NK-92 treated with Interleukin-12 subunit alpha and Interleukin-12 subunit beta, amount 100 ng/mL, for 24 hours (cell line): ENCODE measurements at regions not wholly inside any gene's neighbourhood (a gene's known extent, or its start where the extent isn't known, plus 50 kb on each side); places are given as distances from the start of the nearest gene placed in this dataset.

Experiments
- DNase-seq: peaks from one replicate; lab custom pipeline; 2025; lab: John Stamatoyannopoulos, UW

GRCh38 chr7:25557379-25557917 lies 329.2 kb upstream of the NPVF start:
- DNase-seq = no peak

GRCh38 chr7:25557930-25558329 lies 329.6 kb upstream of the NPVF start:
- no peak for DNase-seq

DNA sequence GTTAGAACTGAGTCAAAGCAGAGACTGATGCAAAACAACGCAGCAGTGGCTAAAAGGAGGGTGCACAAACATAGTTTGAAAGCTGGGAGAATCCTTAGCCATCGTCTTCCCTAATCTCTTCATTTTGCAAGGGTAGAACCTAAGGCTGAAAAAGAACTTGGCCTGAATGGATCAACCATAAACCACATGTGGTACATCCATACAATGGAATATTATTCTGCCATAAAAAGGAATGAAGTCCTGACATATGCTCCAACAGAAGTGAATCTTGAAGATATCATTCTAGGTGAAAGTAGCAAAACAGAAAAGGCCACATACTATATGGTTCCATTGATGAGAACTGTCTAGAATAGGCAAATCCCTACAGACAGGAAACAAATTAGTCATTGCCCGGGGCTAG lies 330.3 kb upstream of the NPVF start:
- no peak for DNase-seq

- DNase-seq = no peak
These were observed 331.5 kb upstream of the NPVF start for GRCh38 chr7:25559581-25560367.

DNA sequence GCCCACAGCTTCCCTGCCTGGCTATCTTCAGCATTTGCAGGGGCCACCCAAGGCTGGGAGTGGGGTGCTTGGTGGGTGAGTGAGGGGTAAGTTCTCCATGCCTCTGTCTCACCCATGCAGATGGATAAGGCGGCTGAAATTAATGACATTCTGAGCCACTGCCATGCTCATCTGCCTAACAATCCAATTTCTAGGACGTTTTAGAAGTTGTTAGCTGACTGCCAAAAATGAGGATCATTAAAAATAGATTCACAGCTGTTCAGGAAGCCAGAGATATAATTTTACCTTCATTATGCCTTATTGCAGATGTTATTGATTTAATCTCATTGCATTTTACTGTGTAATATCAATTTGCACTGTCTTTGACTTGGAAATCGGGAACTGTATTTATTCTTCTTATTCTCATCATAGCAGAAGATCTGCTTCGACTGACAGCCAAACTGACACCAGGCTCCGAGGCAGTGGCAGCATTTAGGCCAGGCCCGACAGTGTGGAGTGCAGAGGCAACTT lies 334.4 kb upstream of the NPVF start:
- DNase-seq = no peak

GRCh38 chr7:25565002-25565401 lies 336.7 kb upstream of the NPVF start:
- no peak for DNase-seq

DNA sequence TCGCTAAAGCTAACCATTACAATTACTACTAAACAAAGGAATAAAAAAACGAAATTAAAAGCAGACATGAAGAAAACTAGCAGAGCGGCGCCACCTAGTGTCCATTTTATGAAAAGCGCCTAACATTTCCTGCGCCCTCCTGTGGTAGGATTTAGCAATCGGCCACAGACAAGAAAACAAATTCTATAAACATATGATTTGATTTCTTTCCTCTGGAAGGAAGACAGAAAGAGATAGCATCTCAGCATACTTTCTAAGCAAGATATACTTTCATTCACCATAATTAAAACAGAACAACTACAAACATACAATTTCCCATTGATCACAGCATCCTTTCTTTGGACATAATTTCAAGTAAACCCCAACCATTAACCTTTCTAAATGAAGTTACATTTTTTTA lies 337.7 kb upstream of the NPVF start:
- peak; percentile 2 for DNase-seq

DNA sequence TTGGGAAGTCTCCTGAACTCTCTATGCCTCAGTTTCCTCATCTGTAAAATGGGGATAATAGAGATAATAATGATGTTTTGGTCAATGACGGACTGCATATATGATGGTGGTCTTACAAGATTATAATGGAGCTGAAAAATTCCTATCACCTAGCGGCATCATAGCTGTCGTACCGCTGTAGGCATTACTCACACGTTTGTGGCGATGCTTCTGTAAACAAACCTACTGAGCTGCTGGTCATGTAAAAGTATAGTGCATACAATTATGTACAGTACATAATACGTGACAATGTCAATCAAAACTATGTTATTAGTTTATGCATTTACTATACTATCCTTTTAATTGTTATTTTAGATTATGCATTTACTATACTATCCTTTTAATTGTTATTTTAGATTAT lies 339.1 kb upstream of the NPVF start:
- DNase-seq = no peak

DNA sequence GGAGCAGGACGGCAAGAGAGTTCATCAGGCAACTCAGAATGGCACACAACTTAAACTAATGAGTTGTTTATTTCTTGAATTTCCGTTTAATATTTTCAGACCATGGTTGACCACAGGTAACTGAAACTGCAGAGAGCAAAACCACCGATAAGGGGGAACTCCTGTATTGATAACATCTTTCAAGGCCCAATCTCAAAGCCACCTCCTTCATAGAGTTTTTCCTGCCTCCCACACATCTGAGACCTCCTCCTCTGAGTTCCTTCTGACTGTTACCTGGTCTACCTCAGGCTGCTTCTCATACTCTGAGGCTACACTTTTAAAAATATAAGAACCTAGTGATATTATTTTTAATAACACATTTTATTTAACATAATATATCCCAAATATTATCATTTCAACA lies 341.5 kb upstream of the NPVF start:
- DNase-seq = no peak

- DNase-seq = no peak
These were observed 344.1 kb upstream of the NPVF start for GRCh38 chr7:25572423-25572822.

DNA sequence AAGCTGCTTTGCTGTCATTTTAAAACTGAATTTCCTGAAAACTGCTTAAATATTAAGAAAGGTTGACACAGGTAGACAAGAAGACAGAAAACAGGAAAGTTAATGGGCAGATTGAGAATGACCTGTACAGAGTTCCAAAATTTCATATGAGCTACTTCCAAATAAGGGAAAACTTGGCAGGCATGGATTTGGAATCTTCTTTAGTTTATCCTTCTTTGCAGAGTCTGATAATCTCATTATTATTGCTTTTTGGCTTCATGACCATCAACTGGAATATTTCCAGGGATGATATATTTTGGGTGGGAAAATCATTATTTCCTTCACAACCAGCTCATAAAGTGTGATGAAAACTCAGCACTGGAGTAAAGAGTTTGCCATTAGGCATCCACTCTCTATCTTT lies 346.5 kb upstream of the NPVF start:
- no peak for DNase-seq

DNA sequence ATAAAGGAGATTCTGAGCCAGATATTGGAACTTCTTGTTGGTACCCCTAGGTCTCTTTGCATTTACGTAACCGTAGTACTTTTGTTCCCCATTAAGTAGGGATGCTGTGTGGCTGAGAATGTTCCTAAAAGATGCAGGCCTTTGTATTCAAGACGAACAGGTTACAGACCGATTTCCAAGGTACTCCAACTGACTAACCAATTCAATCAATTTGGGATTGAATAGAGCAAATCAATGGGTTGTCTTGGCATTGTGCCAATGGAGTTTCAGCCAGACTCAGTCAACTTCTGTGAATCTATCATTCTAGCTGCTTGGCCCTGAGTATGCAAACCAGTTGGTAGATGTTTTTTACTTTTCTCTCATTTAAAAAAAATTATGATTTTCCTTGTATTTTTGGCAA lies 347.3 kb upstream of the NPVF start:
- no peak for DNase-seq

DNA sequence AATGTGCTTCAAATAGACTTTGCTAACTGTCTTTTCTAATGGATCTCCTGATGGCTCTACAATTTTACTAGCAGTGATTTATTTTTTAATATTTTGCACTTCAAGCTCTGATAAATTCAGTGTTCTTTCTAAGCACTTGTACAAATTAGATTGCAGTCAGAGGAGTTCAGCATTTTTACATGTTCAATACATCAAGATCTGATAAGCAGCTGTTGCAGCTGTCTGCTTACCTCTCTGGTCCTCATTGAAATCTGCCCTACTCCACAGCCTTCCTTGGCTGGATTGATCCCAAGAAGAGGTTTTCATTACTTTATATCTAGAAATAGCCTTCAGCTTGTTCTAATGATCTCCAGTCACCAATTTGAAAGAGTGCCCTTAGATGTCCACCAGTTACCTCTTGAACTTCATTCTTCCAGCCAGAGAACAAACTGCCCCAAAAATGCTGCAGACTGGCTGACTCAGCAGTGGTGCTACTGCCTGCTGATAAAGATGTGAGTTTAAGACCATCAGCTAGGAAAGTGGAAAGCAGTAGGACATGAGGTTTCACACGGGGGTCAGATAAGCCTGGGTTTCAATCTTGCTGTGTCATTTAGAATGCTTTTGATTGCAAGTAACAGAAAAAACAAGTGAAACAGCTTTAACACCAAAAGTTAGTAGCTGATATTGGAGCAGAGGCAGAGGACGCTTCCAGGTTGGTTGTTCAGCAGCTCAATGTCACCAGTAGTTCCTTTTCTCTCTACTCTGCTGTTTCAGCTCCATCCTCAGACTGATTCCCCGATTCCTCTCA lies 350.9 kb upstream of the NPVF start:
- no peak for DNase-seq

DNA sequence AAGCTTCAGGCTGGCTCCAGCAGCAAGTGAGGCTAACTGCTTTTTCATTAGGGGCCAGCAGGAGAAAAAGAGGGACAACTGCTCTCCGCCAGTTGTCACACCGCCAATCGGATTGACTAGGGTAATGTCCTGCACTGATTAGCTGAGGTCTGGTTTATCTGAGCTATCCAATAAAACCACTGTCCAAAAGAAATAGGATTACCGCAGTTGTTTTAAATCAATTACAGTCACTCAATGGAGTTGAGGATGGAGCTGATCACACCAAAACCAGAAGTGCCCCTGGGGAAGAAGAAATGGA lies 351.4 kb upstream of the NPVF start:
- no peak for DNase-seq

- DNase-seq = no peak
These were observed 351.9 kb upstream of the NPVF start for GRCh38 chr7:25580141-25580540.

- DNase-seq = no peak
These were observed 355.3 kb upstream of the NPVF start for GRCh38 chr7:25583621-25584020.

- no peak for DNase-seq
These were observed 356.0 kb upstream of the NPVF start for GRCh38 chr7:25584112-25584938.

- DNase-seq = no peak
These were observed 358.2 kb upstream of the NPVF start for GRCh38 chr7:25586513-25586912.

DNA sequence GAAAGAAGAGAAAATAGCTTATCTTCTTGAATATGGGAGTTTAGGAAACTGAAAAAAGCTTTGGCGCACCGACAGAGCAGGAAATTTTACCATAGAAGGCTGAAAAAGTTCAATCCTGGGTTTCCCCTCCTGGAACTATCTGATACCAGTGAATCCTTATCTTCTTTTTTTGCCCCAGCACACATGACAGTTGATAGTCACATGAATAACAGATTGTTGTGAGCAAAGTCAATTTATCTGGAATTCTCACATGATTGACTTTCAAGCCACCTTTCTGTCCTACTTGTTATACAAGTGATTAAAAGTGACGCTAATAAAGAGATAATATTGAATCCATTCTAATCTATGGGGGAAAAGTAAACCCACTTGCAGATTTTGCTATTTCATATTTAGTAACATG lies 365.8 kb upstream of the NPVF start:
- no peak for DNase-seq

DNA sequence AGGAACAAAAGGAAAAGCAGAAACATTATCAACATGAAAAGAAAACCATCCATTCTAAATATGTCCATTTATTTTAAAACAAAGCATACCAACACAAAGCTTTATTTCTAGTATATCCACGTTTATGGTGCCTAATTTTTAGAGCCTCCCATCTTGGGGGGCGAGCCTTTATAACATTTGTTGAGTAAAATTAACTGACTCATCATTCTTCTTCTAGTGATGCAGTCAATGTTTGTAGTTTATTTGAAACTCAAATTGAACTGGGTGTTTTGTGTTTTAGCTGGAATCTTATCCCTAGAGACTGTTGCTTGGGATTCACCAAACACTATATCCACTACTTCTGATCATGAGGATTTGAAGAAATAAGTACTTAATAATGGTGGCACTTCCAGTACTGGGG lies 366.4 kb upstream of the NPVF start:
- DNase-seq = no peak

DNA sequence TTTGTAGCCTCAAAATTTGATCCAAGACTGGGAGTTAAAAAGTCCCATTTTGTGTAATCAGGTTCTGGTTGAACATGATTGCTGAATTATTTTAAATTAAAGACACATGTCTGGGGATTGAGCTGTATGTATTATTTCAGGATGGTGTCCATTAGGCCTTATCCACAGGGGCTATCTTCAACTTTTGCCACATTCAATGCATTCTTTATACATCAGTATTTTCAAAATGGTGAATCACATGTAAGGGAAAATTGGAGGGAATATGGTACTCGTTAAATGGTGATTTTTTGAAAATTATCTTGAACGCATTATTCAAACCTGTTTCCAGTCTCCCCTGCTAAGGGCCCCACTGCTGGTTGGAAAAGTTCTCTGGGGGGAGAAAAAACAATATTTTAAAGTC lies 367.7 kb upstream of the NPVF start:
- no peak for DNase-seq

DNA sequence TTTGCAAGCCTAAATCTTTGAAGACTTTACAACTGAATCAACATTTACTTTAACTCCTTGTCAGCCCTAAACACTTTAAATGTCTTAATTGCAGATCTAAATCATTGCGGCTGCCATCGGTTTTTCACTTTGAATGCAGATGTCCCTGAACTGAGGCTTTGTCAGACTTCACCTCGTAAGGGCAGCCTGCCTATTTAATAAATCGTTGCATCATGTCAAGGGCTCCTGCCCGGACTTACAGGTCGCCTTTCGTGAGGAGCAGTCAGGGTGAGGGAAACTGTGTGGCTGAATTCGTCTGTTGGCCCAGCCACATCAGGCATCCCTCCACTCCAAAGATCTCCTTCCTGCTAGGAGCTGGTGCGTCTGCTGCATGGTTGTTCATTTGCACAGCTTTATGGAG lies 368.2 kb upstream of the NPVF start:
- no peak for DNase-seq
